HG02678 (cell line): ENCODE measurements at regions not wholly inside any gene's neighbourhood (a gene's known extent, or its start where the extent isn't known, plus 50 kb on each side); places are given as distances from the start of the nearest gene placed in this dataset.

Experiments
- ATAC-seq: cut with Tn5 transposase; IDR thresholded peaks from one replicate; pipeline ENCODE4 v1.9.1; 2021; ENCODE audit warnings: mild to moderate bottlenecking, moderate library complexity; ENCODE audit not compliant: unreplicated experiment

GRCh38 chr5:133665571-133665970 lies 53.2 kb upstream of the FSTL4 start:
- no peak for ATAC-seq

- no peak for ATAC-seq
These were observed 52.1 kb upstream of the FSTL4 start for GRCh38 chr5:133664422-133664821.

GRCh38 chr5:133663397-133664054 lies 51.2 kb upstream of the FSTL4 start:
- no peak for ATAC-seq

- no peak for ATAC-seq
These were observed 50.2 kb upstream of the FSTL4 start for GRCh38 chr5:133662578-133662977.
